Skeletal muscle satellite cell (primary cell): ENCODE measurements at regions not wholly inside any gene's neighbourhood (a gene's known extent, or its start where the extent isn't known, plus 50 kb on each side); places are given as distances from the start of the nearest gene placed in this dataset.
"Not testable (repeated sequence)": the region's sequence is repeated elsewhere in the genome, so short reads cannot be mapped to it uniquely, and the experiment has no call there.

Experiments
- H3K27me3 ChIP-seq: 2 replicates; pipeline ENCODE4 v1.7.0; 2013; ENCODE audit warnings: low read length; ENCODE audit not compliant: control insufficient read depth, insufficient read depth
- H3K36me3 ChIP-seq: 2 replicates; pipeline ENCODE4 v1.7.0; 2013; ENCODE audit warnings: mild to moderate bottlenecking, control low read depth, low read length; ENCODE audit not compliant: insufficient read depth
- H3K4me1 ChIP-seq: 2 replicates; pipeline ENCODE4 v1.7.0; 2013; ENCODE audit warnings: low read length; ENCODE audit not compliant: control insufficient read depth, insufficient read depth
- H3K4me2 ChIP-seq: 2 replicates; pipeline ENCODE4 v1.7.0; 2013; ENCODE audit warnings: mild to moderate bottlenecking, low read length
- H3K4me3 ChIP-seq: 2 replicates; pipeline ENCODE4 v1.7.0; 2013; ENCODE audit warnings: low read length
- H3K9ac ChIP-seq: 2 replicates; pipeline ENCODE4 v1.7.0; 2013; ENCODE audit warnings: mild to moderate bottlenecking, low read depth, low read length, moderate library complexity
- H3K9me3 ChIP-seq: replicated peaks from 2 replicates; pipeline ENCODE4 v1.7.0; 2013; ENCODE audit warnings: mild to moderate bottlenecking, control low read depth, low read length

DNA sequence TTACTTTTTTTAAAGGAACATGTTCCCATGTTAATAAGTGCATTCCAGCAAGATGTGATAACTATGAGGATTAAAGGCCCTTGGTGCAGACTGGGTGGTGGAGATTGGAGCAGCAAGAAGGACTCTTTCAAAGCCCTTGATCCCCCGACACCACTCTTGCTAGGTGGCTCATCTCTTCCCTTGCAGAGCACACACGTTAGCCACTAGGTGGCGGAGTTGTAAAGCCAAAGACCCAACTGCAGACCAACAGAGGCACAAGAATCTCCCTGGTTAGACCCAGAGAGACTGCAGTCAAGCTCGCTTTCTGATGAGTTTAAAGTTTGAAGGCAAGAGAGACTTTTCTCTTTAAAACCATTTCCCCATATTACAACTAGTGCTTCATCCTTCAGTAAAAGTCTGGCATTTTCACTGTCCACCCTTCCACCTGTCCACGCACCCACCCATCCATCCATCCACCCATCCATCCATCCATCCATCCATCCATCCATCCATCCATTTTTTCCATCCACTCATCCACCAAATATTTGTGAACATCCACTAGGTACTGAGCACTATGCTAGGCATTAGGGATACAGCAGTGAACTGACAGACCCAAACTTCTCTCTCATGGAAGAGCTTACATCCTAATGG lies 226.9 kb downstream of the MSX2 start:
- no peaks in the 10 kb centered on the region for H3K4me1 ChIP-seq
- H3K27me3 ChIP-seq: no peaks in the 10 kb centered on the region
- H3K4me2 ChIP-seq: no peak overlapping the region
- H3K4me3 ChIP-seq: no peak overlapping the region
- H3K9ac ChIP-seq: no peak overlapping the region
- no peaks in the 10 kb centered on the region for H3K9me3 ChIP-seq
- H3K36me3 ChIP-seq: no peaks in the 10 kb centered on the region

DNA sequence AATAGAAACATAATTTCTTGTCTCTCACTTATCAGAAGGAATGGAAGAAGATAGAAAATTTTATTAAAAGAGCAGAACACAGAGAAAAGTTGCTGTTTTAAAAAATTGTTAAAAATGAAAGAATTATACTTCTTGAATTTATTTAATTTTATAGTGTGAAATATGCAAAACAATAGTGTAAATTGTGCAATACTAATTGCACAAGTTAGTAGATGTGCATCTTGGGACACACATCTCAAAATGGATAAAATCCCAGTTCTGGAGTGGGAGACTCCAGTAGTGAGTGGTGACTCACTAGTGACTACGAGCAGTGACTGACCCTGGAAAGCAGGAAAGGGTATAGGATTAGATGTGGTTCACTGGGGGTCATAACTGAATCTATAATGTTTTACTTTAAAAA lies 223.2 kb downstream of the MSX2 start:
- no peak overlapping the region for H3K4me2 ChIP-seq
- H3K9me3 ChIP-seq: no peaks in the 10 kb centered on the region
- H3K4me3 ChIP-seq: no peak overlapping the region
- no peaks in the 10 kb centered on the region for H3K27me3 ChIP-seq
- no peaks in the 10 kb centered on the region for H3K36me3 ChIP-seq
- no peaks in the 10 kb centered on the region for H3K4me1 ChIP-seq
- H3K9ac ChIP-seq: no peak overlapping the region

DNA sequence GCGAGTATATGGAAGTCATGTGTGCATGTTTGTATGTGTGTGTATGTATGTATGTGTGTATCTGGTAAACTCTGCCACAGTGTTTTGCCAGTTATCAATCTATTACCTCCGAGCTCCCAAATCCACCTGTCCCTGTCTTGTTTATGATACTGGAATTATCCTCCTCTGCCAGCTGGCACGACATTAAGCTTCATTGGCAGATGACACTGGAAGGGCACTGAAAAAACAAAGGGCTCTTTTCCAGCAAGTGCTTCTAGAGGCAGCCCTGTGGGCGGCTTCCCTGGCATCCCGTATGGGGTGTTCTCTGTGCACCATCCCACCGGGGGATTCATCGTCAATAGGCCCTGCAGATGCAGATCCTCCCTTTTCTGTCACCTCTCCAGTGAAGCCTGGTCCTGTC lies 221.5 kb downstream of the MSX2 start:
- Histone ChIP-seq H3K9me3 (no peaks in the 10 kb centered on the region), H3K4me3 (no peak overlapping the region), H3K9ac (no peak overlapping the region), H3K36me3 (no peaks in the 10 kb centered on the region), H3K4me1 (no peaks in the 10 kb centered on the region), H3K4me2 (no peak overlapping the region), H3K27me3 (no peaks in the 10 kb centered on the region)

DNA sequence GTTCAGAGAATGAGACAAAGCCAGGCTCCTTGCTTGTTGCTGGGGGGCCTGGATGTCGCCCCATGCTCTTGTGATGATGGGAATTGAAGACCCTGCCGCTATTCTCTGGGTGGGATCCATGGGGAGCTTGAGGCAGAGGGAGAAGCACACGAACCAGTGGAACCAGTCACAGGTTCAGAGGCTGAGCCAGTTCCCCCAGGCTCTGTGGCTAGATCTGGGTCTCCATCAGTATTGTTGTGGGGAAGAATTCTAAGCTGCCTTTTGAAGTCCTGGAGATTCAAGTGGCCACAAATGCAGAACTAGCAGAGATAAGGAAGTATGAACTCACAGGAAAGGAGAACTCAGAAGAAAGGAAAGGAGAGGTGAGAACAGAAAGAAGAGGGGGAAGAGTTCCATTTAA lies 219.4 kb downstream of the MSX2 start:
- Histone ChIP-seq H3K9ac (no peak overlapping the region), H3K4me1 (no peaks in the 10 kb centered on the region), H3K27me3 (no peaks in the 10 kb centered on the region), H3K9me3 (no peaks in the 10 kb centered on the region), H3K36me3 (no peaks in the 10 kb centered on the region), H3K4me2 (no peak overlapping the region), H3K4me3 (no peak overlapping the region)

DNA sequence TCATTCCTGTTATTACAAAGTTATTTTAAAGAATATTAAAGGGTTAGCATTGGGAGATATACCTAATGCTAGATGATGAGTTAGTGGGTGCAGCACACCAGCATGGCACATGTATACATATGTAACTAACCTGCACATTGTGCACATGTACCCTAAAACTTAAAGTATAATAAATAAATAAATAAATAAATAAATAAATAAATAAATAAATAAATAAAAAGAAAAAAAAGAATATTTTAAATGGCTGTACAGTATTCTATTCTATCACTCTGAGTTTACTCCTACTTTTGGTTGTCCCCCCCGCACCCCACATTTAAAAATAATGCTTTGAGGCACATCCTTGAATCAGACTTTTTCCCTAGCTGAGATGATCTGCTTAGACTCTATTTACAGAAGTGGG lies 218.6 kb downstream of the MSX2 start:
- H3K9ac ChIP-seq, H3K36me3 ChIP-seq, H3K4me1 ChIP-seq, H3K4me3 ChIP-seq, H3K4me2 ChIP-seq, H3K9me3 ChIP-seq, H3K27me3 ChIP-seq: not testable (repeated sequence)

DNA sequence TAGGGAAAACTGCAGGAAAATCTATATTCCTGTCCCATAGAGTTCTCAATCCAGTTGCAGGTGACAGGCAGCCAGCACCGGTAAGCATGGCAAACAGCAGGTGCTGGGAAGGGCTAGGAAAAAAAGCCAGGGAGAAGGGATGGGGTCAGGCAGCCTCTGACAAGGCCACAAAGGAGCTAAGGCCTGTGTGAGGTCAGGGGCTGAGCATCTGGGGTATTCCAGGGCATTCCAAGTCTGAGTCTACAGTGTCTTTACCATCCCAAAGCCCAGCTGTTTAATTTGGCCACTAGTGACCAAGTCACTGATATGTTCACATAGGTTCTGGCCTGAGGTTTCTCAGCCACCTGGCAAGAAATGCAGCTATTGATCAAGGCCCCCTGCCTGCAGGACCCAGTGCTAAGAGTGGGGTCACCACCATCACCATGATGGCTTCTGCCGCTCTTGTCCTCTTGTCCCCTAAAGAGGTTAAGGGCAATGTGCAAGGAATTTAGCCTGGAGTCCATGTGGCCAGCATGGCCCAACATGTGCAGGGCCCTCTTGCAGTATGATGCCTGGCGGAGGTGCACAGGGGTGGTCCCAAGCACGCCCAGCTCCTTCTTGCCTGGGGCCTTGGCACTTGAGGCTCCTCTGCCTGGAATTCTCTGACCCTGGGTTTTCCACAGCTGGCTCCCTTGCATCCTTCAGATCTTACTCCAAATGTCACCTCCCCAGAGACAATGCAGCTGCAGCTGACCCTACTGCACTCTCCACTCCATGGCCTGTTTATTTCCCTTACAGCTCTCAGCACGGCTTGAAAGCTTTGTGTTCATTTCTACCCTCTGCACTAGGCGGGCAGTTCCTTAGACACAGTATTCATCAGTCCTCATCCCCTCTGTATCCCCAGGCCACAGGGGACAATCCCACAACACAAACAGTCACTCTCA lies 213.1 kb downstream of the MSX2 start:
- Histone ChIP-seq H3K9ac (no peak overlapping the region), H3K4me3 (no peak overlapping the region), H3K27me3 (no peaks in the 10 kb centered on the region)

DNA sequence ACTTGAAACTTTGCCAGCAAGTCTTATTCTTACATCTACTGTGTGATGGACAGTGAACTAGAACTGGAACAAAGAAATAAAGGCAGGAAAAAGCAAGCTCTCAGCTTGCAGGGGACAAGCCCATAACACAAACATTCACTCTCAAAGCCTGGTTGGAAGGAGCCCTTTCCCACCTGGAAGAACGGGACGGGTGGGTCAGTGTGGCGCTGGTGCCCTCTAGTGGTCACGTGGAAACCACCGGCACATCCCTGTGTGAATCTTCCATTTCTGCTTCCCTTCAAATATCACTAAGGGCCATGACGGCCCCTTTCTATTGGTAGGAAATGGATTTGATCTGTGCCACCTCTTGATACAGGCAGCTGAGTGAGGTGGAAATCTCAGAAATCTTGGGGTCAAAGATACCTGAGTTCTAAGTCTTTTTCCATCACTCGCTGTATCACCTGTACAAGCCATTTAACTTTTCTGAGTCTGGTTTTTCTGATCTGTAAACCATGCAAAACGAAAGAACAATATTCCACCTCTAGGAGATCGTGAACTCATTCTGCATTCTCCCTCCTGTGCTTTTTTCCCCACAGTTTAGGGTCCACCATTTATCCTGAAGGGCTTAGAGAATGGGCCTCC lies 211.6 kb downstream of the MSX2 start:
- no peak overlapping the region for H3K9ac ChIP-seq
- H3K4me2 ChIP-seq: no peak overlapping the region
- no peaks in the 10 kb centered on the region for H3K27me3 ChIP-seq
- no peak overlapping the region for H3K4me3 ChIP-seq
- no peaks in the 10 kb centered on the region for H3K36me3 ChIP-seq
- no peaks in the 10 kb centered on the region for H3K9me3 ChIP-seq
- no peaks in the 10 kb centered on the region for H3K4me1 ChIP-seq

More for the DNA sequence above, 213.1 kb downstream of the MSX2 start:
- H3K4me1 ChIP-seq: no peaks in the 10 kb centered on the region
- H3K4me2 ChIP-seq: no peak overlapping the region
- H3K9me3 ChIP-seq: no peaks in the 10 kb centered on the region
- no peaks in the 10 kb centered on the region for H3K36me3 ChIP-seq

DNA sequence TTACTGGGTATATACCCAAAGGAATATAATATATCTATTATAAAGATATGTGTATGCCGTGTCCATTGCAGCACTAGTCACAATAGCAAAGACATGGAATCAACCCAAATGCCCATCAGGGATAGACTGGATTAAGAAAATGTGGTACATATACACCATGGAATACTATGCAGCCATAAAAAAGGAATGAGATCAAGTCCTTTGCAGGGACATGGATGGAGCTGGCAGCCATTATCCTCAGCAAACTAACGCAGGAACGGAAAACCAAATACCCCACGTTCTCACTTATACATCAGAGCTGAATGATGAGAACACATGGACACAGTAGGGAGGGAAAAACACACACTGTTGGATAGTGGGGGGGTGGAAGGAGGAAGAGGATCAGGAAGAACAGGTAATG lies 206.7 kb downstream of the MSX2 start:
- H3K9me3 ChIP-seq, H3K4me2 ChIP-seq, H3K9ac ChIP-seq, H3K4me1 ChIP-seq, H3K36me3 ChIP-seq, H3K4me3 ChIP-seq, H3K27me3 ChIP-seq: not testable (repeated sequence)

DNA sequence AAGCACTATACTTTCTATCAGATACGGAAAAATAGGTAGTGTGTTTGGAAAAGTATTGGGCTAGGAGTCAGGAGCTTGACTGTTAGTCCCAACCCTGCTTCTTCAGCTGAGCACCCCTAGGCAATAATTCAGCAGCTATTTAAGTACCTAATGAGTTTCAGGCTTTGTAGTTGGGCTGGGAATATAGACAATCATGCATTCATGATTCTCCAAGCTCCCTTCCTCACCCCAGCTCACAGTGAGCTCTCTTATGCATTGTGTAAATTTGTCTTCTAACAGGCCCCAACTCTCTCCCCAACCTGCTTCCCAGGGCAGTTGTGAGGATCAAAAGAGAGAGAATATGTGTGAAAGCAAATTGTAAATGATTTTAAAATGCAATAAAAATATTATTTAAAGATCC lies 201.2 kb downstream of the MSX2 start:
- H3K36me3 ChIP-seq: no peaks in the 10 kb centered on the region
- H3K27me3 ChIP-seq: no peaks in the 10 kb centered on the region
- no peaks in the 10 kb centered on the region for H3K9me3 ChIP-seq
- H3K9ac ChIP-seq: no peak overlapping the region
- no peak overlapping the region for H3K4me3 ChIP-seq
- H3K4me2 ChIP-seq: no peak overlapping the region
- no peaks in the 10 kb centered on the region for H3K4me1 ChIP-seq

DNA sequence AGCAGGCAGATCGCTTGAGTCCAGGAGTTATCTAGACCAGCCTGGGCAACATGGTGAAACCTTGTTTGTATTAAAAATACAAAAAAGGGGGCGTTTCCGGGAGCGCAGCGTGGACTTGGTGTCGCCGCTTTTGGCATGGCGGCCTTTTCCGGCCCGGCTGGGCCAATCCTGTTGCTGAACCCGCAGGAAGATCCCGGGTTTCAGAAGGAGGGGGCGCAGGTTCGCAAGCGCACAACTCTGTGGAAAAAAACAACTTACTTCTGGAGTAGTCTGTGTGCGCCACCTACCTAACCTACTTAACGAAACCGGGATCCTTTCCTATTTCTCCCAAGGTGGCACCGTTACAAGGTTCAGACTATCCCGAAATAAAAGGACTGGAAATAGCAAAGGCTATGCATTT lies 198.6 kb downstream of the MSX2 start:
- no peaks in the 10 kb centered on the region for H3K27me3 ChIP-seq
- no peaks in the 10 kb centered on the region for H3K36me3 ChIP-seq
- H3K9ac ChIP-seq: no peak overlapping the region
- no peaks in the 10 kb centered on the region for H3K4me1 ChIP-seq
- H3K4me3 ChIP-seq: no peak overlapping the region
- H3K9me3 ChIP-seq: no peaks in the 10 kb centered on the region
- no peak overlapping the region for H3K4me2 ChIP-seq

DNA sequence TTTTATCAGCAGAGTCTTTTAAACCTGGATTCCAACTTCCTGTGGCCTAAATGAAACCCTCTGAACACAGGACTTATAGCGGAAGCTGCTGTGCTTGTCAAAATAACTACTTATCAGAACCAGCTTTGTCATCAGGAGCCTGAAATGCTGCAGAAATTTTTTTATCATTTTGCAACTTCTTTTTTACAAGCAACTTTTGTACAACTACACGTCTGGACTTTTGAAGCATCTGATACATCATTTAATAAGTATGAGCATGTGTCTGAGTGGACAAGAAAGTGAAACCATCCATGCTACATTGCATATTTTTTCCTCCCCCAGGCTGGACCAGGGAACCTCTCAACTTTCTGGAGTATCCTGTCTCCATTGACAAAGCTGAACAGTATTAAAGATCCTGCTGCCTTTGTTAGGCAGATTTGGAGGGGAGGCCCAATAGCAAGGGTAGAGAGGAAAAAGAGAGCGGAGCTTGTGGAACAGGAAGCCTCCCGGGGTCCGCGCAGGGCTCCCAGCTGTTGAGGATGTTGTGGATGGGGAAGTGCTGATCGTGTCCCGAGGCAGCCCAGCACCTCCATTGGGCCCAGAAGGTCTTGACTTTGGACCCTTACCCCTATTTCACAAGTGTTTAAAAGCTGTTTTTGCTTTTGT lies 196.6 kb downstream of the MSX2 start:
- no peak overlapping the region for H3K9ac ChIP-seq
- H3K4me1 ChIP-seq: no peaks in the 10 kb centered on the region
- peak overlapping the region; percentile 11 for H3K4me2 ChIP-seq
- no peaks in the 10 kb centered on the region for H3K27me3 ChIP-seq
- no peak overlapping the region for H3K4me3 ChIP-seq
- no peaks in the 10 kb centered on the region for H3K9me3 ChIP-seq
- no peaks in the 10 kb centered on the region for H3K36me3 ChIP-seq
